LNCaP clone FGC (cell line): ENCODE measurements at regions not wholly inside any gene's neighbourhood (a gene's known extent, or its start where the extent isn't known, plus 50 kb on each side); places are given as distances from the start of the nearest gene placed in this dataset.

Experiments
- DNase-seq: peaks from one replicate; pipeline ENCODE4 v3.0.0-alpha.2; 2011; ENCODE audit warnings: low read depth
- H3K4me3 ChIP-seq: 2 replicates; pipeline ENCODE4 v1.5.1; 2011; ENCODE audit warnings: mild to moderate bottlenecking, low read depth, low read length, control low read depth
- TF ChIP-seq, protein P1 (sequence below): IDR thresholded peaks from 2 replicates; pipeline ENCODE4 v1.5.1; 2012; ENCODE audit warnings: mild to moderate bottlenecking; ENCODE audit not compliant: control insufficient read depth, insufficient read depth; ENCODE audit errors: extremely low read depth

DNA sequence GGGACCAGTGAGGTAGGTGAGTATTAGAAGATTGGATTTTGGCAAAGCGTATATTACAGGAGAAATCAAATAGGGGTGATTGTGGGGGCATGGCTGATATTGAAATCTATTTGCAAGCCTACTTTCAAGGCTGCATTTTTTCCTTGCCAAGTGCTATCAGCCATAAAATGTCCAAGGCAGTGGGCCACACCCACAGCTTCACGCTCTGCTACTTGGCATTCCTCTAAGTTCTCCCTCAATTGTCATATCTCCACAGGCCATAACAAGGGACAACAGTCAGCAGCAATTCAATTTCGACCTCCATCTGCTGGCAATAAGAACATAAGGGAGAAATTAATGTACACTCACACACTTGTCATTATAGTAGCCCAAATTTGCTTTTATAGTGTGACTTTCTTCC lies 667.1 kb upstream of the PKN2 start:
- no peak for DNase-seq
- H3K4me3 ChIP-seq, result no peak overlapping the region
- TF ChIP-seq, protein P1, sequence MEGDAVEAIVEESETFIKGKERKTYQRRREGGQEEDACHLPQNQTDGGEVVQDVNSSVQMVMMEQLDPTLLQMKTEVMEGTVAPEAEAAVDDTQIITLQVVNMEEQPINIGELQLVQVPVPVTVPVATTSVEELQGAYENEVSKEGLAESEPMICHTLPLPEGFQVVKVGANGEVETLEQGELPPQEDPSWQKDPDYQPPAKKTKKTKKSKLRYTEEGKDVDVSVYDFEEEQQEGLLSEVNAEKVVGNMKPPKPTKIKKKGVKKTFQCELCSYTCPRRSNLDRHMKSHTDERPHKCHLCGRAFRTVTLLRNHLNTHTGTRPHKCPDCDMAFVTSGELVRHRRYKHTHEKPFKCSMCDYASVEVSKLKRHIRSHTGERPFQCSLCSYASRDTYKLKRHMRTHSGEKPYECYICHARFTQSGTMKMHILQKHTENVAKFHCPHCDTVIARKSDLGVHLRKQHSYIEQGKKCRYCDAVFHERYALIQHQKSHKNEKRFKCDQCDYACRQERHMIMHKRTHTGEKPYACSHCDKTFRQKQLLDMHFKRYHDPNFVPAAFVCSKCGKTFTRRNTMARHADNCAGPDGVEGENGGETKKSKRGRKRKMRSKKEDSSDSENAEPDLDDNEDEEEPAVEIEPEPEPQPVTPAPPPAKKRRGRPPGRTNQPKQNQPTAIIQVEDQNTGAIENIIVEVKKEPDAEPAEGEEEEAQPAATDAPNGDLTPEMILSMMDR, result no peak

DNA sequence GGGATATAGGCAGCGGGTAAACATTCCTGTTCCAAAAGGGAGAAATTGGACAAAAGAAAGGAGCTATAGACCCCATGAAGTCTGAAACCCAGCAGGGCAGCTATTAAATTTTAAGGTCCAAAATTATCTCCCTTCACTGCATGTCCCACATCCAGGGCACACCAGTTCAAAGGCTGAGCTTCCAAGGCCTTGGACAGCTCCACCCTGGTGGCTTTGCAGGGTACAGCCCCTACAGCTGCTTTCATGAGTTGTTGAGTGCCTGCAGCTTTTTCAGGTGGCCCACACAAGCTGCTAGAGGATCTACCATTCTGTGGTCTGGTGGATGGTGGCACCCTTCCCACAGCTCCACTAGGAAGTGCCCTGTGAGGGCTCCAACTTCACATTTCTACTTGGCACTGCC lies 662.5 kb upstream of the PKN2 start:
- no peak for DNase-seq
- TF ChIP-seq, protein P1, result no peak
- no peak overlapping the region for H3K4me3 ChIP-seq

DNA sequence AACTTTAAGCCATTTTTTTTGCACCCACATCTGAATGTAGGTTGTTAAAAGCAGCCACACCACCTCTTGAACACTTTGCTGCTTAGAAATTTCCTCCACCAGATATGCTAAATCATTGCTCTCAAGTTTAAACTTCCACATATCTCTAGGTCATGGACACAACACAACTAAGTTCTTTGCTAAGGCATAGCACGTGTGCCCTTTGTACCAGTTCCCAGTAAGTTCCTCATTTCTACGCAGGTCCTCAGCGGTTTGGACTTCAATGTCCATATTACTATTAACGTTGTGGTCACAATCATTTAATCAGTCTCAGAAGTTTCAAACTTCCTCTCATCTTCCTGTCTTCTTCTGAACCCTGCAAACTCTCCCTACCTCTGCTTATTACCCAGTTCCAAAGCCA lies 661.6 kb upstream of the PKN2 start:
- no peak overlapping the region for H3K4me3 ChIP-seq
- TF ChIP-seq, protein P1, result no peak
- DNase-seq, result no peak

DNA sequence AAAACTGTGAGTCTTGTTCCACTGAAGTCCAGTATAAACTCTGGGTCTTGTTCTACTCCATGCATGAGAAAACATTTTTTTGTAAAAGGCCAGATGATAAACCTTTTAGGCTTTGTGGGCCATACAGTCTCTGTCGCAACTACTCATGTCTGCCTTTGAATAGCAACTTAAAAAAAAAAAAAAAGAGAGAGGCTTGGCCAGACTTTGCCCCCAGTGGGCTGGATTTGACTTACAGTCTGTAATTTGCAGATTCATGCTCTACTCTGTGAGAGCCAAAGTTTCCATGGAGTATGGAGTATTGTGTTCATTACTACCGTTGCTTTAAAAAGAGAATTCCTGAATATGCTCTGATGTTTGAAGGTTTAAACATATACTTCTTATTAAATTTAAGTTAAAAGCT lies 654.9 kb upstream of the PKN2 start:
- TF ChIP-seq, protein P1, result no peak
- no peak overlapping the region for H3K4me3 ChIP-seq
- no peak for DNase-seq

DNA sequence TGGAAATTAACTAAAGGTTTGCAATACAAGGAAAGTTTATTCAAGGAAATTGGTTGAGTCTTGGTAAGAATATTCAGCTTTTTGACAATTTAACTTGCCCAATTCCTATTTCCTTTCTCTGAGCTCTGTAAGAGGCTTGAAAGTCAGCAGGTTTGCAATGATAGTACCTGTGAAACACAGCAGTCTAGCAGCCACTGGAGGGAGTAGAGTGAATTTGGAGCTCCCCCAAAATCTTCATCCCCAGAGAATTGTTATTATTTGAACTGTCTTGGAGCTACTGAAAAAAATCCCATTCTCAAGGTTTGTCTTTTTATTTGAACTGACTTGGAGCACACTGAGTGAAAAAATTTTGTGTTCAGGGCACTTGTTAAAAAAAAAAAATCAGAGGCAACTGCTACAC lies 654.2 kb upstream of the PKN2 start:
- DNase-seq, result no peak
- H3K4me3 ChIP-seq, result no peak overlapping the region
- TF ChIP-seq, protein P1, result peak; percentile 13; the same call in 1 of the 2 replicates

DNA sequence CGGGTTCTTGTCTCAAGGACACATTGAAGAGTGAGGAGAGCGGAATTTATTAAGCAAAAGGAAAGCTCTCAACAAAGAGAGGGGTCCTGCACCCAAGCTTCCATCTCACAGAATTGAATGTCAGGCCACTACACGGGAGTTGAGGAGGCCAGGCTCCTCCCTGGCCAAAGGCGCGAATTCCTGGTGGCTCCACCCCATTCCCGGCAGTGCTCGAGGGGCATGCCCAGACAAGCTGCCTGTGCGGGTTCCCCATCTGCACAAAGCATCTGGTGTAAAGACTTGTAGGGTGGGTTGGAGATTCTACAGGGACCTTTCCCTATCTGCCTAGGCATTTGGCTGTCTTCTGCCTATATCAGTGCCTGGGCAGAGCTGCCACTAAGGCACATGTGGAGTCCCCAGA lies 648.5 kb upstream of the PKN2 start:
- TF ChIP-seq, protein P1, result no peak

DNA sequence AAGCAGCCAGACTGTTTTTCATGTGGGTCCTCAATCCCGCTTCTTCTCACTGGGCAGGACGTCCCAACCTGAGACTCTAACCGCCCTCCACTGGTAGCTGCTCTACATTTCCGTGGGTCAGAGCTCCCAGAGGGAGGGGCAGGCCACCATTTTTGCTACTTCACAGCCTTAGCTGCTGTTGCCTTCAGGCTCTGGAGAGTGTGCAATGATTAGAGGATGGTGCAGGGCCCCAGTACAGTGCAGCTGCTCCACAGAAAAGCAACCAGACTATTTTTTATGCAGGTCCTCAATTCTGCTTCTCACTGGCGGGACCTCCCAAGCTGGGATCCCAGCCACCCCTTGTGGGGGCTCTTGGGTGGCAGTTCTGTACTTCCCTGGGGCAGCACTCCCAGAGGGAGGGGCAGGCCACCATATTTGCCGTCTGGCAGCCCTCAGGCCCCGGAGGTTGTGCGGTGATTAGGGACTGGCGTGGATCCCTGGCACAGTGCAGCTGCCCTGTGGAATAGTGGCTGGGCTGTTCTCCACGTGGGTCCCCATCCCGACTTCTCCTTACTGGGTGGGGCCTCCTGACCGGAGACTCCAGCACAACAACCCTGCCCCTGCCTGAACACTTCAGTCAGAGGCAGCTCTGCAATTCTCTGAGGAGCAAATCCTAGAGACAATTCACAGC lies 647.6 kb upstream of the PKN2 start:
- TF ChIP-seq, protein P1, result no peak
- H3K4me3 ChIP-seq, result no peak overlapping the region
- no peak for DNase-seq

More for the DNA sequence above, 648.5 kb upstream of the PKN2 start:
- no peak overlapping the region for H3K4me3 ChIP-seq
- no peak for DNase-seq
